ENCODE measurements at regions not wholly inside any gene's neighbourhood (a gene's known extent, or its start where the extent isn't known, plus 50 kb on each side); places are given as distances from the start of the nearest gene placed in this dataset.
"Not testable (repeated sequence)": the region's sequence is repeated elsewhere in the genome, so short reads cannot be mapped to it uniquely, and the experiment has no call there.

DNA sequence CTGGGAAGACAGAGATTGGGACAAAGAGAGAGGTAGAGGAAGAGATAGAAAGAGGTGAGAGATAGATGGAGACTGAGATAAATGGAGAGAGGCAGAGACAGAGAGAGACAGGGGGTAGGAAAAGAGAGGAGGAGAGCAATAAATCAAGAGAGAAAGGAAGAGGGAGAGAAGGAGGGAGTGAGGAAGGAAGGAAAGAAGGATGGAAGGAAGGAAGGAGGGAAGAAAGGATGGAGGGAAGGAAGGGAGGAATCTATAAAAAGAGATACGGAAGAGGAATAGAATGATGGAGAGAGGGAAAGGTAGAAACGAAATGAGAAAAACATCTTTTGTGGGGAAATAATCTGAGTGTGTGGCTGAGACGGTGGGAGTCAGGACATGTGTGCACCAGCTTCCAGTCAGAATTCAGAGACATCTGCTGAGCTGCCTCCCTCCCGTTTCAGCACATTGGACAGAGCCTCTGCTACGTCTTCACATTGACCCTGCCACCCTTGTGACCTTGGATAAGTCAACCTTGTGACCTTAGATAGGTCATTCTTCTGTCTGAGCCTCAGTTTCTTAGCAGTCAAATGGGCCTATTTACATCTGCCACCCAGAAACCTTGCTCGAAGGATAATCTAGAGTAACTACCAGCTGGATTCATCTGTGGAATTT lies 417.8 kb downstream of the MIAT start:
- Histone ChIP-seq H2AFZ (ENCODE audit: low read length) (no peak overlapping the region), H3K4me3 (ENCODE audit: low read depth, low read length, poor library complexity, severe bottlenecking) (no peak overlapping the region), H3K4me1 (ENCODE audit: insufficient read depth, low read length, severe bottlenecking) (no peaks in the 10 kb centered on the region), H3K4me2 (ENCODE audit: low read length) (no peak overlapping the region), H3K9me3 (ENCODE audit: low read length) (no peaks in the 10 kb centered on the region), H3K9me2 (ENCODE audit: low read depth, low read length) (no peaks in the 10 kb centered on the region), H3F3A (ENCODE audit: insufficient read depth, low read length) (no peaks in the 10 kb centered on the region), H3K27ac (ENCODE audit: low read depth, low read length, poor library complexity, severe bottlenecking) (no peak overlapping the region), H3K79me2 (ENCODE audit: insufficient read depth, low read length) (no peaks in the 10 kb centered on the region), H4K20me1 (ENCODE audit: insufficient read depth, low read length) (no peaks in the 10 kb centered on the region), H3K27me3 (ENCODE audit: insufficient read depth, low read length) (no peaks in the 10 kb centered on the region), H3K9ac (ENCODE audit: low read length) (no peak overlapping the region), H3K36me3 (ENCODE audit: insufficient read depth, low read length) (no peaks in the 10 kb centered on the region)
- TF ChIP-seq, protein P1, sequence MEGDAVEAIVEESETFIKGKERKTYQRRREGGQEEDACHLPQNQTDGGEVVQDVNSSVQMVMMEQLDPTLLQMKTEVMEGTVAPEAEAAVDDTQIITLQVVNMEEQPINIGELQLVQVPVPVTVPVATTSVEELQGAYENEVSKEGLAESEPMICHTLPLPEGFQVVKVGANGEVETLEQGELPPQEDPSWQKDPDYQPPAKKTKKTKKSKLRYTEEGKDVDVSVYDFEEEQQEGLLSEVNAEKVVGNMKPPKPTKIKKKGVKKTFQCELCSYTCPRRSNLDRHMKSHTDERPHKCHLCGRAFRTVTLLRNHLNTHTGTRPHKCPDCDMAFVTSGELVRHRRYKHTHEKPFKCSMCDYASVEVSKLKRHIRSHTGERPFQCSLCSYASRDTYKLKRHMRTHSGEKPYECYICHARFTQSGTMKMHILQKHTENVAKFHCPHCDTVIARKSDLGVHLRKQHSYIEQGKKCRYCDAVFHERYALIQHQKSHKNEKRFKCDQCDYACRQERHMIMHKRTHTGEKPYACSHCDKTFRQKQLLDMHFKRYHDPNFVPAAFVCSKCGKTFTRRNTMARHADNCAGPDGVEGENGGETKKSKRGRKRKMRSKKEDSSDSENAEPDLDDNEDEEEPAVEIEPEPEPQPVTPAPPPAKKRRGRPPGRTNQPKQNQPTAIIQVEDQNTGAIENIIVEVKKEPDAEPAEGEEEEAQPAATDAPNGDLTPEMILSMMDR (IDR thresholded peaks at IDR 0.05; ENCODE audit: low read length) = no peak
- TF ChIP-seq EZH2 (IDR thresholded peaks at IDR 0.05; ENCODE audit: borderline replicate concordance, low read length) = no peak

DNA sequence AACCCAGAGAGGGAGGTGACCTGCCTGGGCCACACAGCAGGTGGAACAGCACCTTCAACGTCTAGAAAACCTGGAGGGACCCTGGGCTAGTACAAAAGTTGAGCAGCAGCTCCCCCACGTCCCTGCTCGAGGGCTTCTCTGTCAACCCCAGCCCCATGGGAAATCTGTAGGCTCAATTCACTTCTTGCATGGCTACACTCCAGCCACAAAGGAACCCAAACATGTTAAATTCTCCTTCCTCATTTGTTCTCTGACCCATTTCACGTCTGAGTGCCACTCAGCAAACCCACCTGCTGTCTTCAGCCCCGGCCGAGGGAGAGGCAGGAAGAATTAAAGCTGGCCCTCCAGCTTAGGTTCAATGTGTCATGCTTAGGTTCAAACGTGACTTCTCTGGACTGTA lies 418.5 kb downstream of the MIAT start:
- Histone ChIP-seq H2AFZ (ENCODE audit: low read length) (no peak overlapping the region), H3K9me3 (ENCODE audit: low read length) (no peaks in the 10 kb centered on the region)

DNA sequence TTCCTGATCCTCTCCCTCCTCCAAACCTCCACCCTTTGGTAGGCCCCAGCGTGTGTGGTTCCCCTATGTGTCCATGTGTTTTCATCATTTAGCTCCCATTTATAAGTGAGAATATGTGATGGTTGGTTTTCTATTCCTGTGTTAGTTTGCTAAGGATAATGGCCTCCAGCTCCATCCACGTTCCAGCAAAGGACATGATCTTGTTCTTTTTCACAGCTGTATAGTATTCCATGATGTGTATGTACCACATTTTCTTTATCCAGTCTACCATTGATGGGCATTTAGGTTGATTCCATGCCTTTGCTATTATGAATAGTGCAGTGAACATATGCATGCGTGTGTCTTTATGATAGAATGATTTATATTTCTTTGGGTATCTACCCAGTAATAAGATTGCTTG lies 420.7 kb downstream of the MIAT start:
- H2AFZ ChIP-seq (ENCODE audit: low read length); H3F3A ChIP-seq (ENCODE audit: insufficient read depth, low read length); H3K27me3 ChIP-seq (ENCODE audit: insufficient read depth, low read length); H3K9me2 ChIP-seq (ENCODE audit: low read depth, low read length); H3K9me3 ChIP-seq (ENCODE audit: low read length); H3K9ac ChIP-seq (ENCODE audit: low read length); H4K20me1 ChIP-seq (ENCODE audit: insufficient read depth, low read length); H3K79me2 ChIP-seq (ENCODE audit: insufficient read depth, low read length); H3K4me1 ChIP-seq (ENCODE audit: insufficient read depth, low read length, severe bottlenecking); H3K36me3 ChIP-seq (ENCODE audit: insufficient read depth, low read length); H3K4me3 ChIP-seq (ENCODE audit: low read depth, low read length, poor library complexity, severe bottlenecking); H3K4me2 ChIP-seq (ENCODE audit: low read length); H3K27ac ChIP-seq (ENCODE audit: low read depth, low read length, poor library complexity, severe bottlenecking): not testable (repeated sequence)

More for the DNA sequence above, 418.5 kb downstream of the MIAT start:
- Histone ChIP-seq H3K4me3 (ENCODE audit: low read depth, low read length, poor library complexity, severe bottlenecking) (no peak overlapping the region), H4K20me1 (ENCODE audit: insufficient read depth, low read length) (no peaks in the 10 kb centered on the region), H3K36me3 (ENCODE audit: insufficient read depth, low read length) (no peaks in the 10 kb centered on the region), H3K9me2 (ENCODE audit: low read depth, low read length) (no peaks in the 10 kb centered on the region), H3K9ac (ENCODE audit: low read length) (no peak overlapping the region), H3K4me2 (ENCODE audit: low read length) (no peak overlapping the region), H3K27me3 (ENCODE audit: insufficient read depth, low read length) (no peaks in the 10 kb centered on the region), H3K27ac (ENCODE audit: low read depth, low read length, poor library complexity, severe bottlenecking) (no peak overlapping the region), H3K79me2 (ENCODE audit: insufficient read depth, low read length) (no peaks in the 10 kb centered on the region), H3F3A (ENCODE audit: insufficient read depth, low read length) (no peaks in the 10 kb centered on the region), H3K4me1 (ENCODE audit: insufficient read depth, low read length, severe bottlenecking) (no peaks in the 10 kb centered on the region)
- TF ChIP-seq EZH2 (IDR thresholded peaks at IDR 0.05; ENCODE audit: borderline replicate concordance, low read length) = no peak
- TF ChIP-seq, protein P1 (IDR thresholded peaks at IDR 0.05; ENCODE audit: low read length) = no peak

DNA sequence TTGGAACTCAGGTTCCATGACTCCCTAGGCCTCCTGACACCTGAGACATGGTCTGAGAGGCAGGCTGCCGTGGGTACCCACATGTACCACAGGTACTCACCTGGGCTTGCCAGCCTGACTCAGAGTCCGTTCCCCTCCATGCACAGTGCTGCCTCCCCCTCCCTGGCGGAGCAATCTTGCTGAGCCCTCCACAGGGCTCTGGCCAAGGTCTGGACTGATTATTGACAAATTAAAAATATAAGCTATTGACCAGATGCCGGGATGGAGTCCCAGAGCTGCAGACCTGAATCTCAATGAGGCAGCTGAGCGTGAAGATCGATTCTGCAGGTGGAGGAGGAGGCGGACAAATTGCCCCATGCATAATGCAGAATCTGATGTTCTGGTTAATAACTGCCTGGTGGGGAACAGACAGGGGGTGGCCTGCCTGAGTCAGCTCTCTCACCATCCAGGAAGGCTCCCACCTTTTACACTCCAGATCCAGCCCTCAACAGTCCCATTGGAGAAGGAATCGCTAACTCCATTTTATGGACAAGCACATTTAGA lies 422.7 kb downstream of the MIAT start:
- Histone ChIP-seq H3K4me3 (ENCODE audit: low read depth, low read length, poor library complexity, severe bottlenecking) (no peak overlapping the region), H3K27me3 (ENCODE audit: insufficient read depth, low read length) (no peaks in the 10 kb centered on the region), H3K27ac (ENCODE audit: low read depth, low read length, poor library complexity, severe bottlenecking) (no peak overlapping the region), H3K4me1 (ENCODE audit: insufficient read depth, low read length, severe bottlenecking) (no peaks in the 10 kb centered on the region), H3K9ac (ENCODE audit: low read length) (no peak overlapping the region), H3K4me2 (ENCODE audit: low read length) (no peak overlapping the region), H3K9me3 (ENCODE audit: low read length) (no peaks in the 10 kb centered on the region), H3K36me3 (ENCODE audit: insufficient read depth, low read length) (no peaks in the 10 kb centered on the region), H2AFZ (ENCODE audit: low read length) (no peak overlapping the region), H4K20me1 (ENCODE audit: insufficient read depth, low read length) (no peaks in the 10 kb centered on the region), H3K9me2 (ENCODE audit: low read depth, low read length) (no peaks in the 10 kb centered on the region), H3F3A (ENCODE audit: insufficient read depth, low read length) (no peaks in the 10 kb centered on the region), H3K79me2 (ENCODE audit: insufficient read depth, low read length) (no peaks in the 10 kb centered on the region)
- TF ChIP-seq EZH2 (IDR thresholded peaks at IDR 0.05; ENCODE audit: borderline replicate concordance, low read length) = no peak
- TF ChIP-seq, protein P1 (IDR thresholded peaks at IDR 0.05; ENCODE audit: low read length) = no peak

All from OCI-LY1 (cell line).